Natural killer cell (primary cell): ENCODE measurements at regions not wholly inside any gene's neighbourhood (a gene's known extent, or its start where the extent isn't known, plus 50 kb on each side); places are given as distances from the start of the nearest gene placed in this dataset.

Experiments
- ATAC-seq, 3 donors: fragments of 150-1000 bp in 2 of 3; fragments of 200-7000 bp in 1 of 3; cut with Tn5 transposase; 1 replicate in 1 of 3; 2 replicates in 2 of 3; pipeline ENCODE4 v1.10.0; 2021; ENCODE audit warnings: mild to moderate bottlenecking in 2 of 3, moderate library complexity in 2 of 3
- DNase-seq, 2 donors: peaks; one replicate each; pipeline versions ENCODE4 v3.0.0 to v3.0.0-alpha.2; 2013 to 2021; ENCODE audit warnings: mixed read lengths in 1 of 2
- H3K27ac ChIP-seq: one replicate; pipeline ENCODE4 v1.5.1; 2013; ENCODE audit warnings: mild to moderate bottlenecking, low read length
- H3K27me3 ChIP-seq: one replicate; pipeline ENCODE4 v1.6.1; 2013; ENCODE audit warnings: low read length; ENCODE audit not compliant: control insufficient read depth, insufficient read depth
- H3K36me3 ChIP-seq: one replicate; pipeline ENCODE4 v1.6.1; 2013; ENCODE audit warnings: low read length; ENCODE audit not compliant: control insufficient read depth, insufficient read depth
- H3K4me1 ChIP-seq: one replicate; pipeline ENCODE4 v1.6.1; 2013; ENCODE audit warnings: low read length; ENCODE audit not compliant: control insufficient read depth, insufficient read depth
- H3K4me3 ChIP-seq: one replicate; pipeline ENCODE4 v1.5.1; 2013; ENCODE audit warnings: low read length
- H3K9me3 ChIP-seq: one replicate; pipeline ENCODE4 v1.6.1; 2013; ENCODE audit warnings: low read length; ENCODE audit not compliant: control insufficient read depth, insufficient read depth
- H3K27ac Mint-ChIP-seq, 2 donors: one replicate each; pipeline ENCODE4 v1.8.0; 2022; ENCODE audit warnings: mild to moderate bottlenecking in 2 of 2, mixed read lengths in 2 of 2, moderate library complexity in 1 of 2
- H3K27me3 Mint-ChIP-seq, 2 donors: one replicate each; pipeline ENCODE4 v1.8.0; 2022; ENCODE audit warnings: low read depth in 2 of 2, mixed read lengths in 2 of 2
- H3K36me3 Mint-ChIP-seq: one replicate; pipeline ENCODE4 v1.8.0; 2022; ENCODE audit warnings: mixed read lengths
- H3K4me1 Mint-ChIP-seq, 2 donors: one replicate each; pipeline ENCODE4 v1.8.0; 2022; ENCODE audit warnings: mixed read lengths in 2 of 2
- H3K4me3 Mint-ChIP-seq: one replicate; pipeline ENCODE4 v1.8.0; 2022; ENCODE audit warnings: mild to moderate bottlenecking, moderate library complexity, mixed read lengths
- H3K9me3 Mint-ChIP-seq, 2 donors: one replicate each; pipeline ENCODE4 v1.8.0; 2022; ENCODE audit warnings: mixed read lengths in 2 of 2
- CTCF ChIP-seq: fragments of 200-600 bp; IDR thresholded peaks from one replicate; pipeline ENCODE4 v1.8.0; 2022; ENCODE audit warnings: antibody characterized with exemption
- WGBS: methylation state at CpG from one replicate; pipeline ENCODE4 v1.1.7; 2013; ENCODE audit warnings: missing lambda C conversion rate; ENCODE audit not compliant: insufficient coverage; 5-methylcytosine and 5-hydroxymethylcytosine counted together
- intact Hi-C: fragments of 100-400 bp; cut with micrococcal nuclease; formaldehyde crosslinking; loops from one replicate; pipeline ENCODE4 v1.14.2; 2022

GRCh38 chr1:57615956-57616355 is 192.1 kb upstream of the DAB1 start:
- H3K27me3 Mint-ChIP-seq: no peaks in the 10 kb centered on the region

GRCh38 chr1:57612833-57613232 is 189.0 kb upstream of the DAB1 start:
- Mint-ChIP-seq H3K36me3 (no peaks in the 10 kb centered on the region), H3K27ac (no peak overlapping the region), H3K4me3 (no peak overlapping the region), H3K4me1 (peaks cover 4 to 6% of the 10 kb centered on the region in 2 donors), H3K27me3 (peaks cover 0 to 6% of the 10 kb centered on the region in 2 donors), H3K9me3 (peaks cover 0 to 3% of the 10 kb centered on the region in 2 donors)
- H3K4me3 ChIP-seq: no peak overlapping the region
- H3K9me3 ChIP-seq: no peaks in the 10 kb centered on the region
- H3K27me3 ChIP-seq: no peaks in the 10 kb centered on the region
- H3K36me3 ChIP-seq: no peaks in the 10 kb centered on the region
- H3K27ac ChIP-seq: no peak overlapping the region
- ATAC-seq: no peak
- intact Hi-C loops: no loop called here
- 88% methylated on average over 1 of the region's 2 CpGs for WGBS
- no peak for TF ChIP-seq CTCF
- DNase-seq: no peak
- no peaks in the 10 kb centered on the region for H3K4me1 ChIP-seq

More at GRCh38 chr1:57615956-57616355, 192.1 kb upstream of the DAB1 start:
- no peaks in the 10 kb centered on the region for H3K36me3 ChIP-seq
- H3K27ac ChIP-seq: no peak overlapping the region
- Mint-ChIP-seq H3K36me3 (no peaks in the 10 kb centered on the region), H3K9me3 (peaks cover 0 to 3% of the 10 kb centered on the region in 2 donors), H3K27ac (no peak overlapping the region), H3K4me3 (no peak overlapping the region), H3K4me1 (peaks cover 4 to 6% of the 10 kb centered on the region in 2 donors)
- intact Hi-C loops: no loop called here
- no peaks in the 10 kb centered on the region for H3K9me3 ChIP-seq
- no peaks in the 10 kb centered on the region for H3K4me1 ChIP-seq
- DNase-seq: no peak
- 49% methylated on average over 3 of the region's 4 CpGs for WGBS
- no peak for TF ChIP-seq CTCF
- no peak for ATAC-seq
- H3K4me3 ChIP-seq: no peak overlapping the region
- no peaks in the 10 kb centered on the region for H3K27me3 ChIP-seq

- Histone ChIP-seq H3K27ac (no peak overlapping the region), H3K36me3 (no peaks in the 10 kb centered on the region), H3K27me3 (no peaks in the 10 kb centered on the region), H3K4me3 (no peak overlapping the region), H3K4me1 (no peaks in the 10 kb centered on the region), H3K9me3 (no peaks in the 10 kb centered on the region)
- ATAC-seq (no peak), DNase-seq (no peak)
- Mint-ChIP-seq H3K27ac (no peak overlapping the region), H3K4me3 (no peak overlapping the region), H3K27me3 (peaks cover 5 to 14% of the 10 kb centered on the region in 2 donors), H3K9me3 (no peaks in the 10 kb centered on the region), H3K36me3 (no peaks in the 10 kb centered on the region), H3K4me1 (no peaks in the 10 kb centered on the region)
- no peak for TF ChIP-seq CTCF
- 77% methylated on average over 4 of the region's 8 CpGs for WGBS
- intact Hi-C loops: no loop called here
These were observed 182.1 kb upstream of the DAB1 start for GRCh38 chr1:57605933-57606332.

GRCh38 chr1:57603696-57604095 is 179.8 kb upstream of the DAB1 start:
- no peak for DNase-seq
- H3K4me1 ChIP-seq: no peaks in the 10 kb centered on the region
- H3K4me1 Mint-ChIP-seq: no peaks in the 10 kb centered on the region
- H3K27ac Mint-ChIP-seq: no peak overlapping the region
- no peak for TF ChIP-seq CTCF
- H3K9me3 Mint-ChIP-seq: no peaks in the 10 kb centered on the region
- no peaks in the 10 kb centered on the region for H3K9me3 ChIP-seq
- H3K4me3 ChIP-seq: no peak overlapping the region
- 75% methylated on average over 6 of the region's 6 CpGs for WGBS
- no peaks in the 10 kb centered on the region for H3K36me3 Mint-ChIP-seq
- no peak overlapping the region for H3K27ac ChIP-seq
- intact Hi-C loops: no loop called here
- H3K27me3 ChIP-seq: no peaks in the 10 kb centered on the region
- no peak for ATAC-seq
- no peak overlapping the region for H3K4me3 Mint-ChIP-seq
- no peaks in the 10 kb centered on the region for H3K36me3 ChIP-seq
- H3K27me3 Mint-ChIP-seq: peaks cover 5 to 8% of the 10 kb centered on the region in 2 donors
